Keratinocyte (primary cell): ENCODE measurements at regions not wholly inside any gene's neighbourhood (a gene's known extent, or its start where the extent isn't known, plus 50 kb on each side); places are given as distances from the start of the nearest gene placed in this dataset.

Source experiments
- EZH2 ChIP-seq: IDR thresholded peaks from one replicate; pipeline ENCODE4 v1.6.1; 2012; ENCODE audit warnings: inconsistent platforms, mild to moderate bottlenecking, low read length, moderate library complexity
- TF ChIP-seq, protein P1 (sequence below), 3 experiments: IDR thresholded peaks in 1 of 3; conservative IDR thresholded peaks in 1 of 3; optimal IDR thresholded peaks in 1 of 3; 2 replicates in 2 of 3; 3 replicates in 1 of 3; pipeline versions ENCODE3 to v1.5.1; 2011; ENCODE audit warnings: low read length in 3 of 3, mild to moderate bottlenecking in 3 of 3, moderate library complexity in 2 of 3, control low read depth in 1 of 3, inconsistent platforms in 1 of 3; ENCODE audit not compliant: insufficient read depth in 2 of 3; ENCODE audit errors: extremely low read depth in 1 of 3

DNA sequence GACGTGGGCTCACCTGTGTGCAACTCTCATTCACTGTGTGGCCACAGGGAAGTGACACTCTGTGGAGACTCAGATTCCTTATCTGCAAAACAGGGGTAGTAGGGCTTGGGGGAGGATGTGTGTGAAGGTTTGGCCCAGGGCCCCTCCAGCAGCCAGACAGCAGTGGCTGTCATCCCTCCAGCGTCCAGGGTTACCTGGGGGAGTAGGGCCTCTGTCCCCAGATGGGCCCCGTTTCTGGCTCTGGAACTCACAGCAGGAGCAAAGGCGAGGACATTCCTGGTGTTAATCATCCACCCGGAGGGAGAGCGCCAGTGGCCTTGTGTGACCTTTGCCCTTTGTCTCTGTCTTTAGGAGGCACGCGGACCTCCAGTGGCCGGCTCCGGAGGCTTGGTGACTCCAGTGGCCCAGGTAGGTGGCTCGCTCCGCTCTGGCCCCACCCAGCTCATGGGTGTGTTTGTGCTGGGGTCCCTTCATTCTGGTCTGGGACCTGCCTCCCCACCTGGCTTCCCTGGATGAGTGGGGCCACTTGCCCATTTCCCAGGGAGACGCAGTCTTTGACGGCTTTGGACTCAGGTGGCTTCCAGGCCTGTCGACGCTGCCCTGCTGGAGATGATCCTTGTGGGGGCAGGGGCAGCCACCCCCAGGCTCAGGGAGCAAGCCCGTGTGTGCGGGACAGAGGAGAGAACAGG is 166.2 kb downstream of the SEC14L1 start:
- TF ChIP-seq EZH2: no peak
- TF ChIP-seq, protein P1, sequence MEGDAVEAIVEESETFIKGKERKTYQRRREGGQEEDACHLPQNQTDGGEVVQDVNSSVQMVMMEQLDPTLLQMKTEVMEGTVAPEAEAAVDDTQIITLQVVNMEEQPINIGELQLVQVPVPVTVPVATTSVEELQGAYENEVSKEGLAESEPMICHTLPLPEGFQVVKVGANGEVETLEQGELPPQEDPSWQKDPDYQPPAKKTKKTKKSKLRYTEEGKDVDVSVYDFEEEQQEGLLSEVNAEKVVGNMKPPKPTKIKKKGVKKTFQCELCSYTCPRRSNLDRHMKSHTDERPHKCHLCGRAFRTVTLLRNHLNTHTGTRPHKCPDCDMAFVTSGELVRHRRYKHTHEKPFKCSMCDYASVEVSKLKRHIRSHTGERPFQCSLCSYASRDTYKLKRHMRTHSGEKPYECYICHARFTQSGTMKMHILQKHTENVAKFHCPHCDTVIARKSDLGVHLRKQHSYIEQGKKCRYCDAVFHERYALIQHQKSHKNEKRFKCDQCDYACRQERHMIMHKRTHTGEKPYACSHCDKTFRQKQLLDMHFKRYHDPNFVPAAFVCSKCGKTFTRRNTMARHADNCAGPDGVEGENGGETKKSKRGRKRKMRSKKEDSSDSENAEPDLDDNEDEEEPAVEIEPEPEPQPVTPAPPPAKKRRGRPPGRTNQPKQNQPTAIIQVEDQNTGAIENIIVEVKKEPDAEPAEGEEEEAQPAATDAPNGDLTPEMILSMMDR (optimal IDR thresholded peaks at IDR 0.05 in 1 of 3, IDR thresholded peaks at IDR 0.05 in 1 of 3, conservative IDR thresholded peaks at IDR 0.05 in 1 of 3; ENCODE audit: extremely low read depth in 1 of 3, insufficient read depth in 2 of 3, low read length in 3 of 3): no peak
